ENCODE measurements at regions not wholly inside any gene's neighbourhood (a gene's known extent, or its start where the extent isn't known, plus 50 kb on each side); places are given as distances from the start of the nearest gene placed in this dataset.

DNA sequence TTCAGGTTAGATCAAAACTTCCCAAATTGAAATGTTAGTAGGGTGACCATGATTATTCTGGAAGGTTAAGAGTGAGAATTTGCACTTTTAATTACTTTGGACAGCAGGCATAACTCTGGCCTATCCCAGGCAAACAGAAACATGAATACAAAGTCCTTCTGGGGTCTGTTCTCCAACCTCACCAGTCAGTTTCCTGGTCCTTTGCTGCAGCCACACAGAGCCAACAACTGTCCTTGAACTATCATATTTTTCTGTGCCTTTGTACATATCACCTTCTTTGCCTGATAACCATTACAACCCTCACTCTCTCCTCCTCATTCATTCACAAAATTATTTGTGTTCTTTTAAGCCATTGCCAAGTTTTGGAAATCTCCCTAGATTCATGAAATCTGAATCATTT is 126.0 kb upstream of the GBE1 start:
- TF ChIP-seq TAF1 (IDR thresholded peaks at IDR 0.05; ENCODE audit: low read depth, low read length) (no peak), SPI1 (IDR thresholded peaks at IDR 0.05; ENCODE audit: low read depth, low read length) (no peak), POLR2AphosphoS5 (IDR thresholded peaks at IDR 0.05; ENCODE audit: low read depth, low read length) (no peak), POLR2A (IDR thresholded peaks at IDR 0.05; ENCODE audit: low read depth, low read length) (no peak), PAX5 (IDR thresholded peaks at IDR 0.05; ENCODE audit: insufficient read depth, low read length, severe bottlenecking) (no peak)

Data from GM12891 (cell line).